NCI-H2227 (cell line): ENCODE measurements at regions not wholly inside any gene's neighbourhood (a gene's known extent, or its start where the extent isn't known, plus 50 kb on each side); places are given as distances from the start of the nearest gene placed in this dataset.

Experiments
- DNase-seq: peaks from one replicate; lab custom pipeline; 2025; ENCODE audit not compliant: unreplicated experiment; lab: John Stamatoyannopoulos, UW

DNA sequence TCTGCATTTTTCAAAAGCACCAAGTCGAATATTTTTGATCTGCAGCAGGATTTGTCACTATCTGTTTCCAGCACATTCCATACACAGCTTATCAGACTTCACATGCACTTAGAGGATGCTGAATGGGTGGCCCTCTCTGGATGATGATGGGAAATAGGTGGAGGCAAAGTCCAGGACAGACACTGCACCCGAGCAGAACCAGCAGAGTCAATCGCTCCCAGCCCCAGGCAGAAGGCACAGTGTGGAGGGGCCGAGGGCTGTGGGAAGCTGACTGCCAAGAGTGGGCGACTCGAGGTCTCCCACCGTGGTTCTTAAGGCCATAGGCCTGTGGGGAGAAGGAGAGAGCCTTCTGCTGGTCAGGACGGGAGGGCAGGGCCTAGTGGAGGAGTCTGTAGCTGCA lies 490.2 kb upstream of the MGMT start:
- no peak for DNase-seq

DNA sequence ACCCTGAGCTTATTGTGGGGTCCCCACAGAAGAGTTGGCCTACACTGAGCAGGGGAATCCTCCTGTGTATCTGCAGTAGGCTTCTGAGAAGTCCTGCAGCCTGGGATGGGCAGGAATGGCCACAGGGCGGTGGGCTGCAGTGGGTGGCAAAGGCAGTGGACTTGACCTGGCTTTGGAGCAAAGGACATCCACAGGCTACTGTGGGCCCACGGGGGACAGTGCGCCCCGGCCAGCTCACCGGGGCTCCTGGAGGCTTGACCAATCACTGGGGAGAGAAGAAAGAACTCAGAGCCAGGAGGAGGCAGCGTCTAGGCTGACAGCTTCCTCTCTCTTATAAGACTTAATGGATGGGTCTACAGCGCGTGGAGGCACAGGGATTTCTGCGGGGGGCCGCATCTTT lies 488.8 kb upstream of the MGMT start:
- no peak for DNase-seq

GRCh38 chr10:128979405-128979804 lies 487.6 kb upstream of the MGMT start:
- DNase-seq, result no peak

DNA sequence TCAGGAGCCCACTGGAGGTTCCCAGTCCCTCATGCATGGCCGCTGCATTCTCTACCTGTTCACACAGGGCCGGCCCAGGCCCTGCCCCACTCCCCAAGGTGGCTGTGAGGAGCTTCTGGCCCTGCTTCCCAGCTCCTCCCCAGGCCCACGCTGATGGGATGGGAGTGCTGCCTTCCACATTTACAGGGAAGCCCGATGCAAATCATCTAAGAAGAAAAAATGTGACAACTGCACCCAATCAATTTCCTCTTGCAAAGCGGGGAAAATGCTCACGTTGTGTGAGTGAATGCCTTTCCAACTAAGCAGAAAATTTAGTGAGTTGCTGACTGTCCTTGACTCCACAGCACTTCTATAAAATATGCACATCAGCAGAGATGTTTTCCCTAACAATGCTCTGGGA lies 485.8 kb upstream of the MGMT start:
- no peak for DNase-seq

DNA sequence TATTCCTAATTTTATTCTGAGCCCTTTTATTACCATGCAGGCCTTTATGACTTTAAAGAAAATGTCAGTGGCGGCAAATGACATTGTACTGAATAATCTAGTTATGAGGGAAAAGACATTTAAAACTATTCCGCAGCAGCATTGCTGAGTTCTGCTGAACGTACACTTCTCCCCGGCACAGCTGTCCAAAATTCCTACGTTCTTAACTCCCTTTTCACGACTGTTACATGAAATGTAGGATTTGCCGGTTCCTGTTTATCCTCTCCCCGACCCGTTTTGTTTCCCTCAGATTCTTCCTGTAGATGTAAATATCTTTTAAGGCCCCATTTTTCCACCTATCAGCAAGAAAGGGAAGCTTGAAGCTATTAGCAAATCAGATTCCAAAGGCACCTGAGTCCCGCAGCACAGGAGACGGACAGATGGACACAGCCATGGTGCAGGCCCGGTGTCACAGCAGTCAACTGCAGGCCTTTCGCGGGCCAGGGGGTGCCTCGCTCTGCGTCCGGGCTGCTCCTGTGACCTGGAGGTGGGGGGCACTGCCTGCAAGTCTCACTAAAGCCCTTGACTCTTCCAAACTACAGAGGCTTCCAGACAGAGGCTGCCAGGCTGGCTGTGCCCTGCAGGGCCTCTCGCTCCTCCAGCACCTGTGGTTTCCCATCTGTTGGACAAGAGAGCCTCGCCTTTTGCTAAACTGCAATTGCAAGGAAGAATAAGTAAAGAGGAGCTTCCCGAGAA lies 485.0 kb upstream of the MGMT start:
- no peak for DNase-seq

GRCh38 chr10:128982616-128982915 lies 484.5 kb upstream of the MGMT start:
- no peak for DNase-seq

GRCh38 chr10:128985036-128985435 lies 482.0 kb upstream of the MGMT start:
- DNase-seq, result no peak

GRCh38 chr10:128990986-128991385 lies 476.1 kb upstream of the MGMT start:
- no peak for DNase-seq

DNA sequence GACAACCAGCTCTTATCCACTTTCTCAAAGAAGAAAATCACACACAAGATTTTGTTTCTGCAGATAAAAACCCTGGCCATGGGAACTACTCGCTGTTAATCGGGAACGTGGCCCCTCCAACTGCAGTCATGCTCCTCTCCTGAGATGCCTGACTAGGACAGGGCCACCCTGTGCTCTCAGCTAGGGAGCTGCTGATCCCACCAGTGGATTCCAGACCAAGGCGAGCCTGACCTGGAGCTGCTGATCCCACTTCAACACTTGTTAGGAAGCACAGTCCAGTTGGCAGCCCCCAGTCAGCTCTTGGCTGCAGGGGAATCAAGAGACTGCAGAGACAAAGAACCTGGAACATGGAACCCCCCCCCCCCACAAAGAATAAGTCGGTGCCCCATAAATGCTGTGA lies 474.3 kb upstream of the MGMT start:
- DNase-seq, result no peak

DNA sequence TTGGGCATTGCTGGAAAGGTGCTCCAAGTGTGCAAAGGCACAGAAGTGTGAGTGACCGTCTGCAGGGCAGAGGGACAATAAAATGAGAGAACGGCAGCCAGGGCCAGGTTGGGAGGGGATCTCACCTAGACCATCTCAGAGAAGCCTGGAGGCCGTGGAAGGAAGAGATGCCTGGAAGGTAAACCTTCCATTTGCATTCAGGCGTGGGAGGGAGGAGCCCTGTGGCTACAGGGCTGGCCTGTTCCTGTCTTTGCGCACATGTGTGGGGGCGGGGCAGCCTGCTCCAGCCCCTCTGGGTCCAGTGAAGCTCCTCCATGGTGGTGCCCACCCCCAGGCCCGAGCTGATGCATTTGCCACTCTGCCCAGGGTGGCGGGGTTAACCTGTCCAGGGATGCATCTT lies 473.6 kb upstream of the MGMT start:
- DNase-seq, result no peak

DNA sequence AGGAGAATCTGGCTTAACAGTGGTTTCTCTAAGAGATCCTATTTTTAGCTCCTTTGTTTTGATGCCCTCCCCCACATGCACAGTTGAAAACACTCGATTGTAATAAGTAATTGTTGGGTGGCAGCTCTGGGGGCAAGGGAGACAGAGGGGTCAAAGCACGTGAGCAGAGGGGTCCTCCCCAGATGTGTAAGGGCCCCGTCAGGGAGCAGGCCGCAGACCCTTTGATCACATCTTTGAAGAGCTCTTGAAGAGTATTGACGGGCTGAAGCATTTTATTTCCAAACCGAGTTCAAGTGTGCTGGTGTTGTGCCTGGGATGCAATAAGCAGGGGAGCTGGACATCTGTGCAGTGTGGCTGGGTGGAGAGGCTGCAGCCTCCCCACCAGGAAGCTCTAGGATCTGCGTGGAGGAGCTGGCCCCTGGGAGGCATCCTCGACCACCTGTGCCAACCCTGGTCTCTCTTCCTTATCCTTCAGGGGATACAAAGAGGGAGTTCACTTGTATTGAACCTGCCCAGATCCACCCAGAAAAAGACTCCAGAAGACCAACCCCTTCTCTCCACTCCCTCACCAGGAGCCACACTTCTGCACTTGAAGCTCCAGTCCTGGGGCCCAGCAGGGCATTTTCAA lies 473.0 kb upstream of the MGMT start:
- no peak for DNase-seq

DNA sequence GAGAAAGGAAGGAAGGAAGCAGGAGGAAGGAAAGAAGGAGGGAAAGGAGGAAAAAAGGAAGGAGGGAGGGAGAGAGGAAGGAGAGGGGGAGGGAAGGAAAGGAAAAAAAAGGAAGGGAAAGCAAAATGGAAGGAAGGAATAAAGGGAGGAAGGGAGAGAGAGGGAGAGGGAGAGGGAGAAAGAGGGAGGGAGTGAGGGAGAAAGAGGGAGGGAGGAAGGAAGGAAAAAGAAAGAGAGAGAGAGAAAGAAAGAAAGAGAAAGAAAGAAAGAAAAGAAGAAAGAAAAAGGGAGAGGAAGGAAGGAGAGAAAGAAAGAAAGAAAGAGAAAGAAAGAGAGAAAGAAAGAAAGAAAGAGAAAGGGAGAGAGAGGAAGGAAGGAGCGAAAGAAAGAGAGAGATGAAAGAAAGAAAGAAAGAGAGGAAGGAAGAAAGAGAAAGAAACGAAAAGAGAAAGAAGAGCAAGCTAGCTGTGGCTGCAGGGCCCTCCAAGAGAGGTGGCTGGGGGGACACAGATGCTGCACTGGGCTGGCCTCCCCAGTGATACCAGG lies 472.4 kb upstream of the MGMT start:
- no peak for DNase-seq

DNA sequence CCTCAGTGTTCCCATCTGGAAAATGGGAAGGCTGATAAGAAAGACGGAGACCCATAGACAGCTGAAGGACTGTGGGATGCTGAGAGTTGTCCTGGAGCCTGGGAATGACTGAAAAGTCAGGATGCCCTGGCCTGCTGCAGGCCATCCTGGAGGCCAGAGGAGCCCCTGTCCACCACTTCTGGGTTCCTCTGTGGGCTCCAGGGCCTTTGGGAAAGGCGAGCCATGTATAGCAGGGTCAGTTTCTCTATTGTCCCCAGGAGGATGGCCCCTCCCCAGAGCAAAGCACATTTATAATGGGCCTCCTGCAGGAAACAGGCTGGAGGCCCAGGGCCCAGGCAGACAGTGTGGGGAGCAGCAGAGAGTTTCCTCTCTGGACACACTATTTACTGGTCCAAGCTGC lies 471.4 kb upstream of the MGMT start:
- DNase-seq, result no peak

DNA sequence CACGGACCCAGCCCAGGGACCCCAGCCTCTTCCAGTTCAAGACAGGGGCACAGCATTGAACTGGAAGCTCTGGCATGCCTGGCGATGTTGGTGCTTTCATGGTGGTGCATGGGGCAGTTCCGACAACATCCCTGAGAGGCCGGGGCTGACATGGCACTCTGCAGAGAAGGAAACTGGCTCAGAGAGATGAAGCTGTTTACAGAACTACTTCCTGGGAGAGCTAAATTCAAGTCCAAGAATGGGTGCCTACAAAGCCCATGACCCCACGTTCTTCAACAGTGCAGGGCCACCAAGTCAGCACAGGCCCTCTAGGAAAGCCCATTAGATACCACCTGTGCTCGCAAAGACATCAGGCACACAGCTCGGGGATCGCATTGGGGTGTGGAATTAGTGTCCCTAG lies 470.9 kb upstream of the MGMT start:
- no peak for DNase-seq

DNA sequence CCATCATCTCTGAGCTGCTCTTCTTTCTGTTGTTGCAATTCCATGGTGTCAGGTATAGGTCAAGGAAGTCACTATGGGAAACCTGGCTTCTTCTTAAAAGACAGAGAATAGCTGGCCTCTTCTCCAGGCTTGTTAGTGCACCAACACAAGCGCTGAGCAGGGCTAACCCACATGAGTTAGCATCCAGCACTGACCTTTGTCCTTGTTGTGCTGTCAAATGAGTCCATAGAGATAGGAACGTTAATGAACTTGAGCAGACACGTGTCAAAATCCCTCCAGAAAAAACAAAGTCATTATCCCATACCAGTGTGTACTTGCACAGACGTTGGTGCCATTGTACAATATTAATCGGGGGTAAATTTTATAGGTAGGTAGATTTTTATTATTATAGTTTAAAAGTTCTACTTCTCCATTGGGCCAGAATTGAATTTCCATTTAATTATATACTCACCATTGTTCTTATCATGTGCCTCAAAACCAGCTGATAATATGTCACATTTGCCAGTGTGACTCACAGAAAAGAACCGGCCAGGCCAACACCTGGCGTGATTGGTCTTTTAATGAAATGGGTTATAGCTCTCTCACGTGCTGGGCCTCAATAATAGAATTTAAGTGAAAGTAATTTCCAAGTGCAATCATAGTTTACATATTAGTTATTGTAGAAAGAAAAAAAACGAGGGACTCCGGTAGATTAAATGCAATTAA lies 468.8 kb upstream of the MGMT start:
- no peak for DNase-seq

GRCh38 chr10:129004398-129004797 lies 462.6 kb upstream of the MGMT start:
- DNase-seq, result no peak

DNA sequence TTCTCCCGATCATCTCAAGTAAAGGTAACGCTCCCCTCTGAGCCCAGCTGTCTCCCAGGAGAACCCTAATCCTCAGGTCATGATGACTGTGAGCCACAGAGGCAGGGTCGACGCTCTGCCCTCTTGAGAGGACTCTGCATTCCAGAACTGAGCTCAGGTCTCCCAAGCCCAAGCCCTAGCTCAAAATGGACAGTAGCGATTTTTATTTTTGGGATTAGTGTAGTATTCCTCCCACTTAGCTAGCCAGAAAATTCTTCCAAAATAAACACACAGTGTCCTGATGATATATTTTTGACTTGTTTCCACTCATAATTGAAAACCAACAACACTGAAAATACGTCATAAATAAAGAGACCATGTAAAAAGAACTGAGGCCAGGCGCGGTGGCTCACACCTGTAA lies 462.0 kb upstream of the MGMT start:
- DNase-seq, result no peak

DNA sequence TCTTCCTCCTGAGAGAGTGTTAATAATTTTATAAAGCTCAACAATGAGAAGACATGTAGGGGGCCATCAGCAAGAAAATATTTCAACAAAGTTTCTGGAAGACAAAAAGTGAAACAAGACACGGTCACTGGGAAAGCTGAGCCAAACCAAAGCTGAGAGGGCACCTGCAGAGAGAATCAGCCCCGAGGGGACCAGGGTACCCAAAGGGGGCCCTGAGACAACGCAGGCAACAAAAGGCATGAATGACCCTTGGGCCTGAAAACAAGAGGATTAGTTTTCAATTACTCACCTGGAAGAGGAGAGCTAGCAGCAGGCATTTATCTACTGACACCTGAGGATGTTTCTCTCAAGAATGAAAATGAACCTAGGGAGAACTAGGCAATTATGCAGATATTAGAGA lies 461.2 kb upstream of the MGMT start:
- no peak for DNase-seq

GRCh38 chr10:129018511-129018910 lies 448.5 kb upstream of the MGMT start:
- DNase-seq, result no peak

DNA sequence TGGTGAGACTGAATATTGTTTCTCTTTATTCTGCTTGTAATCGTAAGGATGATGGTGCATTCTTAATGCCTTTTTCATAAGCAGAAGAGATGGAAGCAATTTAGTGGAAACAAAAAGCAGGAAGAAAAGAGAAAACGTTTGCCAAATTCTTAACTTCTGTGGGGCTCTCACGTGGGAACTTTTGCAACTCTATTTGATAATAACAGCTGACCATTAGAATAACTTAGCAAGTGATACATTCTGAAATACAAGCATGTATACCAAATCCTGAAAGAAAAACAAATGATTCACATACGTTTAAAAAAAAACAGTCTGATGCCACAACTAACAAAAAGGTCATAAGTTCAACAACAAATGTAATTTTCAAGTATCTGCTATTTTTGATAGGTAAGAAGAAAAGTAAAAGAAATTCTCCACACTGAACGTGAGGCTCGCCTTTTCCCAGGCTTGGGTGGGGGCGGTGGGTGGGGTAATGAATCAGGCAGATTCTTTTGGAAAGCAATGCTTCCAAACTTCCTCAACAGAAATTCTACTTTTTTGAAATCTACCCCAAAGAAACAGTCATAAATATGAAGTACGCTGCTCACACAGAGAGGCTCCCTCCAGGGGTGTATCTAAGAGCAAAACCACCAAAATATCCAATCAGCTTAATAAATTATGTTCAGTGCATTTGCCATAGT lies 446.2 kb upstream of the MGMT start:
- DNase-seq, result no peak

- DNase-seq, result no peak
Observed at GRCh38 chr10:129021594-129022304, 445.3 kb upstream of the MGMT start.
